ENCODE measurements at regions not wholly inside any gene's neighbourhood (a gene's known extent, or its start where the extent isn't known, plus 50 kb on each side); places are given as distances from the start of the nearest gene placed in this dataset.

DNA sequence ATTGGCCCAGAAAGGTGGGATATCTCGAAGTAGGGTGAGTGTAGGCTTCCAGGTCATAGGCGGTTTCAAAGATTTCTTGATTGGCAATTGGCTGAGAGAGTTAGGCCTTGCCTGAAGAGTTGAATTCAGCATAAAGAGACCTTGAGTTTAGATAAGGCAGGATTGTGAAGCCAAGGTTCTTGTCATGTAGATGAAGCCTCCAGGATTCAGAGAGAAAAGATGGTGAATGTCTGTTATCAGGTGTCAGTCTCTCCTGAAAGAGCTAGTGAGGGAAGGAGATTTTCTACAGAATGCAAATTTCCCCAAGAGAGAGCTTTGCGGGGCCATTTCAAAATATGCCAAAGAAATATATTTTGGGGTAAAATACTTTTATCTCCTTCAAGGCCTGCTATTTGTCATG lies 217.0 kb upstream of the TLE3 start:
- TF ChIP-seq CTCF (conservative IDR thresholded peaks at IDR 0.05; ENCODE audit: low read depth, low read length) (no peak), EZH2 (IDR thresholded peaks at IDR 0.05; ENCODE audit: borderline replicate concordance, low read depth, low read length, poor library complexity, severe bottlenecking) (no peak)

Data from A673 (cell line).